ENCODE measurements at regions not wholly inside any gene's neighbourhood (a gene's known extent, or its start where the extent isn't known, plus 50 kb on each side); places are given as distances from the start of the nearest gene placed in this dataset.
A peak's percentile ranks its signal among the peaks of the same experiment; 100 is the strongest.
"Not testable (repeated sequence)": the region's sequence is repeated elsewhere in the genome, so short reads cannot be mapped to it uniquely, and the experiment has no call there.

DNA sequence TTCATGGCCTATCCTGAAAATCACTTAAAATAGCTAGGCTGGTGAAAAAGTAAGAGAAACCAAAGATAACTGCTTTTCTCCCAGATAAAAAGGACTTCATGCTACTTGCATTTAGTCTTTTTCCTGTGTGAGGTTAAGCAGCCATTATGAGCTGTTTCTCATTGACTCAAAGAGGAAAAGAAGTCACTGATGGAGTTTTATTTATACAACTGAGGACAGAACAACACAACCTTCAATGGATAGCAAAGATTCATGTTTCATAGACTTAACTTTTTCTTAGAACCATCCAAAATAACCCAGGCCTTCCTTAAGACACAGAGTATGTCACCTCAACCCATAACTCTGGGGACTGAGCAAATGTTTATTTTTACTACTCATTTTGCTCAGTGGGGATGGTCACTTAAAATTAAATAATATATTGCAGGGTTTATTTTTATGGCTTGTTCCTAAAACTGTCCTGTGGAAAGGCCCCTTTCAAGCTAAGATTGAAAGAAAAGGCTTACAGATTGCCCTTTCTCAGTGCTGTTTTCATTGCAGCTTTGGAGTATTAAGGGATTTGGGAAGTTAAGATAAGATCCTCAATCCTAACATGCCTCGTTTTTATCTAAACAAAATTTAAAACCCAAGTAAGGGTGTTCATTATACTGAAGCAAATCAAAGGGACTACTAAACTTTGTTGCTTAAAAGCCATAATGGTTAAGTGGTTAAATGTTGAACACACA is 252.6 kb upstream of the MAD2L1 start:
- H3K27ac ChIP-seq = no peak overlapping the region
- no peak for DNase-seq (ENCODE audit: low read depth, low spot score)

DNA sequence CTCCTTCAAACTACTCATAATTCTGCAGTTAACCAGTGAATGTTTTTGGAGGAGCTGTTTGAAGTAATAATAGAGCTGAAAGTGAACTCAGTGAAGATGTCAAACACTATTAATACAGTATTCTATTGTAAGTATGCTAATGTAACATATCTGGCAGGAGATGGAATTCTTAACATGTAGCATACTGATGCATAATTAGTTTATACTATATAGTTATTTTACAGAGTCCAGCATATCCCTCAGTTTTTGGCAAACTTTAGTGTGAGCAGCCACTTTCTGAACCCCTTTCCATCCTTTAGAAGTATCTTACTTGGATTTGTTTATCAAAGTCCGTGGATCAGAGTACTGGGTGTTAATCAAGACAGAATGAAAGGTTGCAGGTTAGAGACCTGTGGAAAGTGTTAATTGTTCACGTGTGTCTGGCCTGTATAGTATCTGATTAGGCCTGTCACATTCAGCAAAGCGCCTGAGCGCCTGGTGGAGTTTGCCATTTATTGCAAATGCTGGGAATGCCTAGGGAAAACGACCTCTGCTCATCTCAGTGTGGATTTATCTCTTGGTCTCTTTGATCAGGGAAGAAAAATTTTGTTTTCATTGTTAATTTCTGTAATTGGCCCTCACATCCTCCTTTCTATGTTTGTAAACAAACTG is 251.7 kb upstream of the MAD2L1 start:
- no peak for DNase-seq (ENCODE audit: low read depth, low spot score)
- no peak overlapping the region for H3K27ac ChIP-seq

DNA sequence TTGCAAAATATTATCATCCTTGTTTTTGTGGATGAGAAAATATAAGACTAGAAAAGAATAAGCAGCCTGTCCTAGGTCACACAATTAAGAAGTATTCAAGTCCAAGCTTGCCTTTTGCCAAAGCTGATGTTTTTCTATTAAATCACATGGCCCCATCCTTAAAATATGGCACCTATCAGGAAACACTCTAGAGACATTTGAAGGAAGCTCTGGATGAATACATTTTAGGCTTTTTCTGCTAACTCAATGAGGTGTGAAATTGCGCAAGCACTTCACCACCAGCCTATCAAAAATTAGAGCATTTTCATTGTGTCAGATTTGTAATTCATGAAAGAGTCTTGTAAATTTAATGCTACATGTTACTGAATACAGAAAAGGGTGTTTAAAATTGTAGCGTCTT is 251.1 kb upstream of the MAD2L1 start:
- no peak overlapping the region for H3K27ac ChIP-seq
- DNase-seq (ENCODE audit: low read depth, low spot score) = no peak

DNA sequence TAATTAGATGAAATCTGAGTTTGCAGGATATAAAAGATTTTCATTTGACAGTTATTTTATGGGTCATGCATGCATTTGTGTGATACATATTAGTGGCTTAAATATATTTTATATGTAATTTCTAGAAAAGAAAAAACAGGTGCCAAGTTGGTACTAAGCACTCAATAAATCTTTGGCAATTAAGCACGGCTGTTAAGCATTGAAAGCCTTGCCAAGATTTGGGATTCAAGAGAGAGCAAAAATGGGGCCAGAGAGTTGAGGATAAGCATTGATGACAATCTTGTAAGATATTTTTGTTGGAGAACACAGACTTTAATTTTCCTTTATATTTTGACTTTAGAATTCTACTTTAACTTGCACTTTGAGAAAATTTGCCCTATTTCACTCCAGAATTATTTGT is 249.8 kb upstream of the MAD2L1 start:
- no peak for DNase-seq (ENCODE audit: low read depth, low spot score)
- H3K27ac ChIP-seq = no peak overlapping the region

DNA sequence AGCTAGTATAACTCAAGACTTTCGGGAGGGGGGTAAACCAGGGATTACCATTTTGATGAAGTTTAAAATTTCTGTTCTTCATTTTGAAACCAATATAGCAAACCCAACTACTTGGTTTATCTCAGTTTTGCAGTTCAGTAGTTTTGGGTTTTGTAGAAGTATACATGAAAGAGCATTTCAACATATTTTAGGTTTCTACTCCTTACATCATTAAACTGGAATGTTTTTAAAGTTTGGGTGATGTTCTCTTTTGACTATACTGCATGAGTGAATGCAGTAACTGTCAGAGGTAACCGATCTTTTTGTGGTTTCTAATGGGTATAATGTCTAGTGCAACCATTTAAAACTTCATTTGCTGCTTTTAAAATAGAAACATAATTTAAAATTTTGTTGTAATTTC is 248.3 kb upstream of the MAD2L1 start:
- DNase-seq (ENCODE audit: low read depth, low spot score) = no peak
- no peak overlapping the region for H3K27ac ChIP-seq

DNA sequence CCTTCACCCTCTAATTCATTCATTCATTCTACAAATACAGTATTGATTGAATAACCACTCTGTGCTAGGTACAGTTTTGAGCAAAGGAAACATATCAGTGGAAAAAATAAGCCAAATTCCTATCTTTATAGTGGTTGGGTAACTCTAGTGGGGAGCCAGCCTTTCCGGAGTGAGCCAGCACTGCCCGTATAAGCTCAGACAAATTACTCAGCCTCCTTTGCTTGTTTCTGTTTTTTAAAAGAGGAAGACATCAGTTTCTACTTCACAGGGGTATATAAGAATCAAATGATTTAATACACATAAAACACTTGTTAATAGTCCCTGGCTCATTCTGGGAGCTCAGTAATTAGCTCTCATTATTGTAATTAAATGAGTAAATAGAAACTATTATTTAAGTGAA is 238.2 kb upstream of the MAD2L1 start:
- no peak overlapping the region for H3K27ac ChIP-seq
- DNase-seq (ENCODE audit: low read depth, low spot score) = no peak

DNA sequence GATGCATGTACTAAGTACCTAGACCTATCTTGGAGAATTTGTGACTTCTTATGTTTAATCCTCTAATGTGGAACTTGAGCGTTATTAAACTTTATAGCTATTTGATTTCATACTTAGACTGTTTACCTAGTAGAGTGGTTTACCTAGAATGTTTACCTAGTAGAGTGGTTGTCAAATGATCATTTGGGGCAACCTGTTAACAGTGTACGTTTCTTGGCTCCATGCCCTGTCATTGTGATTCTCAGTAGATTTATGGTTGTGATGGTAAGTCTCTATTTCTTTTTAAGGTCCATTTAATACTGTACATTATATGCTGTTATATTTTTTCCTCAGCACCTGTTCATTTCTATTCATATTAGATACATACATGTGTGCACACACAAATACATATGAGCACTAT is 233.0 kb upstream of the MAD2L1 start:
- no peak overlapping the region for H3K27ac ChIP-seq

DNA sequence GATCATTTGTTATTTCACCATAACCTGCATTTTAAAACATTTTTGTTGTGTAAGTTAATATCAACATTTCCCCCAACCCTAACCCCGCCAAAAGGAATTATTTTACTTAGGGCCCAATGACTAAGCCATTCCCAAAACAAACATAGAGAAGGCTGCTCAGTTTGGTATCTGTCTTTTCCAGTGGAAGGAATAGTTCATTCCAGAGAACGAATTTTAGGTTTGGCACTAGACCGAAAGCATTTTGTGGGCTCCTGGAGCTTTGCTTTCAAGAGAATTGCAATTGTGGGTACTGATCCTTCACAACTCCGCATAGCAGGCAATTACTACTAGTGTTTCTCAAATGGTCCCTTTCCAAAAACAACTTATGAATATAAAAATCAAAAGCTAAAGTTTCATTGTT is 226.7 kb upstream of the MAD2L1 start:
- DNase-seq (ENCODE audit: low read depth, low spot score) = no peak
- no peak overlapping the region for H3K27ac ChIP-seq

More for the DNA sequence above, 233.0 kb upstream of the MAD2L1 start:
- no peak for DNase-seq (ENCODE audit: low read depth, low spot score)

DNA sequence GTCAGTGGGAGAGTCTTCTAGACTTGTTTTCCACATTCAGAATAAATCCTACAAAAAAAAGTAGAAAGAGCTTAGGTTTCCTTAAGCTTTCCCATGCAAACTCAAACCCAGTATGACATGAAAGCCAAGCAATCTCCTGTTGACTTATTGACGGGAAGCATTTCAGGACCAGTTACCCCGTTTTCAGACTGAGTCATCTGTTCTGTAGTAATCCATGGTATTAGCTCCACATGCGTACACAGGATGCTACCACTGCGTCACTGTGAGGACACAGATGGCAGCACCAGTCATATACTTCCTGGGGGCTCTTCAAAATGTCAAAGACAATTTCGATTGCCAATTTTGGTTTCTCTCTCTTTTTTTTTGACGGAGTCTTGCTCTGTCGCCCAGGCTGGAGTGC is 224.9 kb upstream of the MAD2L1 start:
- DNase-seq (ENCODE audit: low read depth, low spot score) = no peak
- H3K27ac ChIP-seq = no peak overlapping the region

DNA sequence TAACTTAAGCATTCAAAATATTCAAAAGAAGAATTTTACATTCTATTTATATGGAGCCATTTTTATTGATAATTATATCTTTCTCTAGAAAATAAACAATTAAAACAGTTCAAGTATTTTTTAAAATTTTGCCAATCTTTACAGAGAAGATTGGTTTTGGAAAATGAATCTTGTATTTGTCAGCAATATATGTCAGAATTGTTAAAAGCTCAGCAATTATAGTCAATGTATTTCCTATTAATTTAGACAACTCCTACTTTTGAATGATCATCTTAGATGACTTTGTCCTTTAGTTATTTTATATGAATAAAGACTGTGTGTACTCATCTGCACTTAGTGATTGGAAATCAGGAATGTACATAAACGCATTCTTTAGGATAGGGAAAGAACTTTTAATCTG is 223.9 kb upstream of the MAD2L1 start:
- H3K27ac ChIP-seq = no peak overlapping the region
- no peak for DNase-seq (ENCODE audit: low read depth, low spot score)

DNA sequence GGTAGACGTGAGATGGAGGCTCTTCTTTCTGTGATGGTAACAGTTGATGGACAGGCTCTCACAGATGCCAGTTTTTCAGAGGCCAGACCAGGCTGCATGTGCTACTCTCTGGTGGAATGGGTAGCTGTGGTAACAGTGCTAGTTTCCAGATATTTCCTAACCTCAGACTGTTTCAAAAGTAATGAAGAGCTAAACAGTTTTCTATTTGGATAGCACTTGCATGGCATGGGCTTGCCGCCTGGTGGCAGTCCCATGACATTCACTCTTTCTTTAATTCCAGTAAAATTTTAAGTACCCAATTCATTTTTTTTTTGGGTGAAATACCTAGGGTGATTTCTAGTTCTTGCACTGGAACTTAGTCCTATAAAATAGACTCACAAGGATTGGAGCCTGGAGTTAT is 220.2 kb upstream of the MAD2L1 start:
- DNase-seq (ENCODE audit: low read depth, low spot score) = no peak
- H3K27ac ChIP-seq = no peak overlapping the region

DNA sequence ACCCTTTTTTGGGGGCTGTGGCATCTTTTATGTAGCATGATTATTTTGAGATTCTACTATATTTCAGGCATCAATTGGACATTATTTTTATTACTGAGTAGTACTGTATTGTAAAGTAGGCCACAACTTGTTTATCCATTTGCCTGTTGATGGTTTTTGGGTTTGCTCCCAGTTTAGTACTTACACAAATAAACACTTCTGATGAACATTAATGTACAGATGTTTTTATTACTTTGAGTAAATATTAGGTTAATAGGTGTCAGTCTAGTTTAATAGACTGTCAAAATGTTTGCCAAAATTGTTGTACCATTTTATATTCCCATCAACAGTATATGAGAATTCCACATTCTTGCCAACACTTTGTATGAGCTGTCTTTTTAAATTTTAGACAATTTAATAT is 214.9 kb upstream of the MAD2L1 start:
- no peak overlapping the region for H3K27ac ChIP-seq
- DNase-seq (ENCODE audit: low read depth, low spot score) = no peak

DNA sequence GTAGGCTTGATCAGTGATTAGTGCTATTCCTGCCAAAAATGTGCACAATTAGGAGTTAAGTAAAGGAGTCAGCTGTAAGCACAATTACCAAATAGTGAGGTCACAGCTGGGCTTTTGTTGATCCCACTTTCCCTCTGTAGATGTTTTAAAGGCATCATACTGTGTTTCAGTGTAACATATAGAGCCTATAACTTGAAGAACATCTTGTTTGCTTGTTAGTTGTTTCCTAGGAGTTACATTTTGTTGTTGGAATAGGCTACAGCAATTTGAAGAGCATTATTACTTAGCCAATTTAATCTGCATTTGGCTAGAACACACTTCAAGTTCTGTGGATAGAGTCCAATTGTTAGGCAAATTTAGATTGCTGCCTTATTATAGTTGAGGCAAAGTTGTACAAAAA is 210.7 kb upstream of the MAD2L1 start:
- no peak overlapping the region for H3K27ac ChIP-seq
- DNase-seq (ENCODE audit: low read depth, low spot score) = no peak

DNA sequence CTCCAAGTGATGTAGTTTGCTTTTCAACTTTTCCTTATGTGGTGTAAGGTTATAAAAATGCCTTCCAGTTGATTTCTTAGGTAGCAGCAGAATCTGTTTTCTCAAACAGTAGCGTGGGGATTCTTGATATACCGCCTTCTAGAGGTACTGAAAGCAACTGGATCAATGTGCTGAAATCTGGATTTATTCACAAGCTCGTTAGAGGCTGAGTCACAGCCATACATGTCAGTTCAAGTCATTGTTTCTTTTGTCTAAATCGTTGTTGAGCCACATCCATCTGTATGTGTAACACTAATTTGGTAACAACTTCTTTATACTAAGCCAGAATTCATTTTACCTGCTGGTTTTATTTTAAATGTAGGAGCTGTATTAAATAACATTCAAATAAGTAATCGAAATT is 200.0 kb upstream of the MAD2L1 start:
- DNase-seq (ENCODE audit: low read depth, low spot score) = peak; percentile 48

DNA sequence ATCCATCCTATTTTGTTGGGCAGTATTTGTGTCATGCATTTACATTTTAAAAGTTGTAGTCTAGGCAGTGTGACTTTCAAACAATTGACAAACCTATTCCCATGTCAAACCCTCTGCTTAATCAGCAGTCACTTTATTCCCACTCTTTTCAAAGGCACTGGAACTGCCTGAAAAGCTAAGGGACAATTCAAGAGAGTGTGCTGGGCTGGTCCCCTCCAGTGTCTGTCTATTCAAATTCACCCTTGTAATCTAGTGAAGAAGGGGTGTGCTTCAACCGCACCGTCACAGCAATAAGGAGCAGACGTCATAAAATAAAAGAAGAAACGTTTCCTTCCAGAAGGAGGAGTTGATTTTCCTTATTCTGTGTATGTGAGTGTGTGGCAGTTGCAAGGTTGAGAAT is 197.0 kb upstream of the MAD2L1 start:
- no peak overlapping the region for H3K27ac ChIP-seq
- no peak for DNase-seq (ENCODE audit: low read depth, low spot score)

More for the DNA sequence above, 200.0 kb upstream of the MAD2L1 start:
- H3K27ac ChIP-seq = no peak overlapping the region

DNA sequence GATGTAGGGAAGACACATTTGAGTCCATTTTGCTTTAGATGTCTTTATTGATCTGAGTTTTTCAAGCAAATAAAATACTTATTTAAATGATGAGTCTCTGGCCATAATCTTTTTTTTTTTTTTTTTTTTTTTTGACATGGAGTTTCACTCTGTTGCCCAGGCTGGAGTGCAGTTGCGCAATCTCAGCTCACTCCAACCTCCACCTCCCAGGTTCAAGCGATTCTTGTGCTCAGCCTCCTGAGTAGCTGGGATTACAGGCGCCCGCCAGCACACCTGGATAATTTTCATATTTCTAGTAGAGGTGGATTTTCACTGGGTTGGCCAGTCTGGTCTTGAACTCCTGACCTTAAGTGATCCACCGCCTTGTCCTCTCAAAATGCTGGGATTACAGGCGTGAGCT is 194.5 kb upstream of the MAD2L1 start:
- no peak for DNase-seq (ENCODE audit: low read depth, low spot score)
- H3K27ac ChIP-seq = no peak overlapping the region

DNA sequence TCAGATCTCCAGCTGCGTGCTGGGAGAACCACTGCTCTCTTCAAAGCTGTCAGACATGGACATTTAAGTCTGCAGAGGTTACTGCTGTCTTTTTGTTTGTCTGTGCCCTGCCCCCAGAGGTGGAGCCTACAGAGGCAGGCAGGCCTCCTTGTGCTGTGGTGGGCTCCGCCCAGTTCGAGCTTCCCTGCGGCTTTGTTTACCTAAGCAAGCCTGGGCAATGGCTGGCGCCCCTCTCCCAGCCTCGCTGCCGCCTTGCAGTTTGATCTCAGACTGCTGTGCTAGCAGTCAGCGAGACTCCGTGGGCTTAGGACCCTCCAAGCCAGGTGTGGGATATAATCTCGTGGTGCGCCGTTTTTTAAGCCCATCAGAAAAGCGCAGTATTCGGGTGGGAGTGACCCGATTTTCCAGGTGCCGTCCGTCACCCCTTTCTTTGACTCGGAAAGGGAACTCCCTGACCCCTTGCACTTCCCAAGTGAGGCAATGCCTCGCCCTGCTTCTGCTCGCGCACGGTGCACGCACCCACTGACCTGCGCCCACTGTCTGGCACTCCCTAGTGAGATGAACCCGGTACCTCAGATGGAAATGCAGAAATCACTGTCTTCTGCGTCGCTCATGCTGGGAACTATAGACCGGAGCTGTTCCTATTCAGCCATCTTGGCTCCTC is 189.6 kb upstream of the MAD2L1 start:
- H3K27ac ChIP-seq; DNase-seq (ENCODE audit: low read depth, low spot score): not testable (repeated sequence)

DNA sequence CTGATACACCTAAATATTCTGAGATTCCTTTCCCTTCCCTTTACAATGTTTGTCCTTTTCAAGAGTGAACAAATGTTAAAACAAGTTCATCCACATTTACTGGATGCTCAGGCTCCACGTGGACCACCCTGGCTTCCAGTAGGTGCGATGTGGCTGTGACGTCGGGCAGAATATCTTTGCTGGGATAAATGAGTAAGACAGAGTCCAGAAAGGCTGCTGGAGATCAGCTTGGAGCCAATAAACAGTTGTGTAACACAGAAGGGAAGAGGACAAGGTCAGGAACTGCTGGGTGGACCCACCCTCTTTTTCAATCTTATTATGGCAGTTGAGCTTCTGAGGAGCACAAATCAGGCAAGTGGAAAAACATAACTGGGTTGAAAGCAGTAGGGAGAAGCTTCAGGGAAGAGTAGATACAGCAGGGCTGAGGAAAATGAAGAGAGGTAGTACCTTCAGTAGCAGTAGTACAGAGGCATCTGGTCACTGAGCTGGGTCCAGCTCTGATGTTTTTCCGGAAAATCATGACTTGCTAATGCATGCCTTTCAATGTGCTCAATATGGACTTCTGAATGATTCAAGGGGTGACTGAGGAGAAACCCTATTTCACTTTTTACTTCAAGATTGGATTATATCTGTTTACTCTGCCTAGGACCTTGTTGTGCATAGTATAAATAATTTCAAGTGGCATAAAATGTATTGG is 171.8 kb upstream of the MAD2L1 start:
- H3K27ac ChIP-seq = no peak overlapping the region
- DNase-seq (ENCODE audit: low read depth, low spot score) = no peak

DNA sequence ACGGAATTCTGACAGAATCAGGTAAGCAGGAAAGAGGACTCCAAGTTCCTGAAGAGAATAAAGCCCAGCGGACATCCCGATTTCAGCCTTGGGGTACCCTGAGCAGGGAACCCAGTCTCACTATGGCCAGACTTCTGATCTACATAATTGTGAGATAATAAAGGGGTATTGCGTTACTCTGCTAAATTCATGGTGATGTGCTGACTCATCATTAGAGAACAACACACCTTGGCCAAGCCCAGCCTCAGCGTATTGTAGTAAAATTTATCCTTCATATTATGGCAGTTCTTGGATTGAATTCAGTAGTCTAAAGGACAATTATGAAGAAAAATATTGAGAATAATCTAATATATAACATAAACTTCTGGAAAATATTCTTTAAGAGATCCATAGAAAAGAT is 170.2 kb upstream of the MAD2L1 start:
- no peak for DNase-seq (ENCODE audit: low read depth, low spot score)

DNA sequence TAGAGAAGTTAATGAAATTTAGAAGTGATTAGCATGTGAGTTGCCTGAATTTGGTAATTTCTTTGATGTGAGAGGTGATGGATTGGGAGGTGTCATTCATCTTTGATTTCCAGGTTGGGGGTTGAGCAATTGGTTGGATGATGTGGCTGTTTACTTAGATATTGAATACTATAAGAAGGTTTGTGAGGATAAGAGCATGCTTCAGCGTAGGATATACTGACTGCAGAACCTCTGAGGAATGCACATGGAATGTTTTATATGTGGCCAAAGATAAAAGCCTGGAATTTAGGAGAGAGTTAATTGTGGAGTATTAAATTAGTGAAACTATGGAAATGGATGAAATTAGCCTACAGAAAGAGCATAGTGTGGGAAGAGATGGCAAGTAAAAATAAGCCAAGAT is 165.4 kb upstream of the MAD2L1 start:
- no peak for DNase-seq (ENCODE audit: low read depth, low spot score)
- no peak overlapping the region for H3K27ac ChIP-seq

More for the DNA sequence above, 170.2 kb upstream of the MAD2L1 start:
- no peak overlapping the region for H3K27ac ChIP-seq

DNA sequence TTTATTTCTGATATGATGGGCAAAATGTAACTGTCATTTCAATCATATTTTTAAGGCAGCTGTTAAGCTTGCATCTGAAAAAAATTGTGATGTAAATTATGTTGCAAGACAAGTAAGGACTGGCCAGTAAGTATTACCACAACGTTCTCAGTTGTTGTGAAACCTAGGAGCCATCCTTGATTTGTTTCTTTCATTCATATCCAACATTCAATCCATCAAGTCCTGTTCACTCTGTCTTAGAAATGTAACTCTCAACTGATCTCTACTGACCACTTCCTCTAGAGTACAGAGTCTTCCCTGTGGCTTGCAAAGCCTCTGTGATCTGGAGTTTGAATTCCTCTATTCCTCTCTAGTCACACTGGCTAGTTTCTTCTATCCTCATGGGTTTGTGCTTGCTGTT is 161.4 kb upstream of the MAD2L1 start:
- no peak for DNase-seq (ENCODE audit: low read depth, low spot score)

More for the DNA sequence above, 161.4 kb upstream of the MAD2L1 start:
- H3K27ac ChIP-seq = no peak overlapping the region

Data from epithelial cell of prostate (primary cell).